Peyer's patch (tissue), 4 donors: ENCODE measurements at regions not wholly inside any gene's neighbourhood (a gene's known extent, or its start where the extent isn't known, plus 50 kb on each side); places are given as distances from the start of the nearest gene placed in this dataset.

Experiments used
- CTCF ChIP-seq, 6 experiments: fragments of 450-650 bp in 4 of 6; fragments of 200-600 bp in 2 of 6; sonication (generic) in 1 of 6; IDR thresholded peaks; one replicate each; pipeline ENCODE4 v1.5.1; 2017 to 2019; ENCODE audit warnings: antibody characterized with exemption in 6 of 6, mild to moderate bottlenecking in 3 of 6, moderate library complexity in 1 of 6
- POLR2A ChIP-seq, 2 donors: fragments of 450-650 bp; IDR thresholded peaks; one replicate each; pipeline ENCODE4 v1.5.1; 2017; ENCODE audit warnings: antibody characterized with exemption in 2 of 2, mild to moderate bottlenecking in 2 of 2, moderate library complexity in 2 of 2

GRCh38 chr3:127053026-127053425 lies 70.1 kb downstream of the PLXNA1 start:
- TF ChIP-seq POLR2A (IDR thresholded peaks at IDR 0.05) (no peak), CTCF (IDR thresholded peaks at IDR 0.05) (no peak)
